ENCODE measurements at regions not wholly inside any gene's neighbourhood (a gene's known extent, or its start where the extent isn't known, plus 50 kb on each side); places are given as distances from the start of the nearest gene placed in this dataset.
A peak's percentile ranks its signal among the peaks of the same experiment; 100 is the strongest.

DNA sequence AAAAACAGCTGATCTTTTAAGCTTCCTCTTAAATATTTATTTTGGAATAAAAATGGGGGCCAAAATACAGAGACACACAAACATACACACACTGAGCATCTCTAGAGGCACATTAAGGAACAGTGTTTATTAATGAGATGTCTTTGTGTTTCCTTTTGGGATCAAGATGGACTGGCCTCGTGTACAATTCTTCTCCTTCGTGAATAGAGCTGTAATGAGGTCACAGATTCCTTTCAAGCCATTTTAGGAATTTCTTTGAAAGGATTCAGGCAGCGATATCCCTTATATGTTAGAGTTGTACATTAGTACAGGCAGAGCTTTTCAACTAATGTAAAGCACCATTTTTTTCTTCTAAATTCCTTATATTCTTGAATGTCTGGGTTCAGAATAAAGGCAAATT lies 295.7 kb downstream of the CHRM3 start:
- no peak for DNase-seq (ENCODE audit: low read depth)

DNA sequence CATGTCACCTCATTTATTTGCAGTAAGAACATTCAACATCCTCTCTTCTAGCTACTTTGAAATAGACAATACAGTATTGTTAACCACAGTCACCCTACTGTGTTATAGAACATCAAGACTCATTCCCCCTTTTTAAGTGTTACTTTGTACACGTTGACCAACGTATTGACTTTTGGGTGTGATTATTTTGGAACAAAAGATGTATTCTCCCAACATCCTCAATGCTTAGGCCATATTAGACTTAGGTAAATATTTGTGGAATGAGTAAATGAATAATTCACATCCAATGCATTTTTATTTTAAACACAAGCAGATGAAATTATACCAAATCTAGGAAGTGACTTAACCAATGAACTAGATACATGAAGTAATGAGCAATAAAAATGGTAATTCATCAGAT lies 296.6 kb downstream of the CHRM3 start:
- DNase-seq (ENCODE audit: low read depth): no peak

DNA sequence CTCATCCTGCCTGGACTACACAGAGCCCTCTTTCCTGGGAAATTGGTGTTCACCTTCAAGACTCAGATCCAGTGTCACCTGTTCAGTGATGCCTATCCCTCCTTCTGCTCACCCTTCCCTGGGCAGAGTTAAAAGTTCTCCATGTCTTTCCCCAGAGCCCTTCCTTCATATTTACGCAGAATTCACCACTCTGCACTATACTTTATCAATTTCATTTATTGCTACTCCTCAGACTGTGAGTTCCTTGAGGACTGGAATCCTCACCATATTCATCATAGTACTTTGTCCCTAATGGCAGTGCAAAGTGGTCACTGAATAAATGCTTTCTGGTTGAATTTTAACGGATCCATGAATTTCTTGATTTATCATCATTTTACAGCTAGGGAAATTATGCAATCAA lies 300.0 kb downstream of the CHRM3 start:
- DNase-seq (ENCODE audit: low read depth): no peak

DNA sequence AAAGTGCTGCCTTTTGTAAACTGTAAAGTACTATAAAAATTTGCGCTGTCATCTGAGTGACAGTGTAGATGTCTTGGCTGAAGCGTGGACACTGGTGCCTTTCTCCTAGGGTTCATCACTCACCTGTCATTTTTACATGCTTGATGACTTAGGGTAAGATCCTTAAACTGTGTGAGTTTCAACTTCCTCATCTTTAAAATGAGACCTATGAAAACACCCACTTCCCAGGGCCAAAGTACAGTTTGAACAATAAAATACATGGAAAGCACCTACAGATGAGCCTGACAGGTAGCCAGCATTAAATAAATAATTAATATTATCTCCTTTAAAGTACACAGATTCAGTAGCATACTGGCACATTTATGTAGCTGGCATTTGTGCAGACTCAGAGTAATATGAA lies 309.9 kb downstream of the CHRM3 start:
- no peak for DNase-seq (ENCODE audit: low read depth)

DNA sequence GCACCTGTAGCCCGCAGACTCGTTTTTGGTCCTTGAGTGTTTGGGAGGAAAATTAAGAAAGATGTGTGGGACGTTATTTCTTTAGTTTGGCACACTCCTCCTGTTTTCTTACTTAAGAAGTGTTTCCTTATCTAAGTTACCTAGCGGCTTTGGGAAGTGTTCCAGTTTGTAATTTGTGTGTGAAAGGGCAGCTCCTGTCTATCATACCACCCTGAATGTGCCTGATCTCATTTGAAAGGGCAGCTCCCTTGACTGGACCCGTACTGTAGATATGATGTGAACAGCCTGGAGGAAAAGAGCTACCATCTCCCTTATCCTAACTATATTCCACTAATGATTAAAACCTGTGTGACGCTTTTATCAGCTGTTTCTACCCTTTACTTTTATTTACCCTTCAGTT lies 314.3 kb downstream of the CHRM3 start:
- DNase-seq (ENCODE audit: low read depth): no peak

DNA sequence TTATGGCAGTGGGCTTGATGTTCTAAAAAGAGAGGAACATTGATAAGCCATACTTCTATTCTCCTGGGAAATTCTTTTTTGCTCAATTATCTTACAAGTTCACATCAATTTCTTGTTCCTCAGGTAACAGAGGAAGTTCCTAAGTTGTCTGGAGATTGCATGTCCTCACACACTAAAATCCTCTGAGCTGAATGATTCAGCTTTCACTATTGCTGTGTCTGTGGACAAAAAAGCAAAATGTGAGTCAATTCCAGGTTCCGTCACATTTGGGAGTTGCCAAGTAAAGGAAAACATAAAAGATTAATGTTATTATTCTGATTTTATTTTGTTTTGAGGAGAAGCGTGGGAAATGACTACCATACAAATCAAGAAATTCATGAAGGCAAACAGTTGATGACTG lies 316.7 kb downstream of the CHRM3 start:
- no peak for DNase-seq (ENCODE audit: low read depth)

DNA sequence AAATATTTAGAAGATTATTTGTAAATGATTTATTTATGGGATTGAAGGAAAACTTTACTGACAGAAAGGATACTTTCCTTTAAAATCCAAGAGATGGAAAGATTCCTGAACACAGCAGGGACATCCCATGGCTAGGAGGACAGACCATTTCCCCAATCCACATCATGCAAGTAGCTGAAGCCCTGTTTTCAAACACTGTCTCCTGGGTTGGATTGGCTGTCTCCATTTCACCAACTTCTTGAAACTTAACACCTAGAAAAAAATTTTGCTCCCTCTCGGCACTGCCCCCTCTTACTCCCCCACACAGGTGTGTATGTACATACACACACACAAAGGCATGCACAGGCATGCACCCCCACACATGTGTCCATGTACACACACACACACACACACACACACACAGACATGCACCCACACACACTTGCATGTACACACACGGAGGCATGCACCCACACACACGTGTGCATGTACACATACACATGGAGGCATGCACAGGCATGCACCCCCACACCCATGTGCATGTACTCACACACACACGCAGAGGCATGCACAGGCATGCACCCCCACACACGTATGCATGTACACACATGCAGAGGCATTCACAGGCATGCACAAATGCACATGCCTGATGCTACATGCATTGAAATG lies 320.0 kb downstream of the CHRM3 start:
- DNase-seq (ENCODE audit: low read depth): no peak

DNA sequence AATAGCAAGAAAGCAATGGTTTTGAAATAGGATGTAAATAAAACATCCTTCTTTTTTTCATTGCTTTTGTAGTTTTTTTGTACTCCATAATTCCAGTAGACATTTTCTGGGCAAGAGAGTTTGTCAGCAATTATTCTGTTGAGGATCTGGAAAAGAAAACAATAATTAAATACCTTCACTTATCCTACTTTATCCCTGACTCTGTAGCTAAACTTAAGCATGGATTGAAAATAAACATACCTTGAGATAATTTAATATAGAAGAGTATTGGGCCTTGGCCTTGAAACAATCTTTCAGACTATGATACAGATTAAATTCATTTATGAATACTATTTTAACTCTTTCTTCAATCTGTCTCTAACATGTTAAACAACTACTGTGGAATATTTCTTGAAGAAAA lies 321.2 kb downstream of the CHRM3 start:
- DNase-seq (ENCODE audit: low read depth): no peak

DNA sequence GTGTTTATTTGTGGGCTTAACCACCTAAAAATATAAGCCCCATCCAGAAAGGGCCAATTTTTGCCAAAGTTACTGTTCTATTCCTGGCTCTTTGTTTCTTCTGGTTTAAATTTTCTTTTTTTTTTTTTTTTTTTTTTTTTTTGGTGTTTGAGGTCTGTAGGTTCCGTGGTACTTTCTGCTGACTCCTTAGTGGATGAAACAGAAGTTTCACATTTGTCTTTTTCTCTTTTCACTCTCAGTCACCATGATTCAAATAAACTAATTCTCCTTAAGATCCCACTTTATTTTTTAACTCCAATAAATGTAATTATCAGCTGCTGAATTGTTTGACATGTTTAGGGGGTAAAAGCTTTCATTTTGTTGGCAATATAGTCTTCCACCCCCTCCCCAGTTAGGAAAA lies 322.3 kb downstream of the CHRM3 start:
- DNase-seq (ENCODE audit: low read depth): no peak

DNA sequence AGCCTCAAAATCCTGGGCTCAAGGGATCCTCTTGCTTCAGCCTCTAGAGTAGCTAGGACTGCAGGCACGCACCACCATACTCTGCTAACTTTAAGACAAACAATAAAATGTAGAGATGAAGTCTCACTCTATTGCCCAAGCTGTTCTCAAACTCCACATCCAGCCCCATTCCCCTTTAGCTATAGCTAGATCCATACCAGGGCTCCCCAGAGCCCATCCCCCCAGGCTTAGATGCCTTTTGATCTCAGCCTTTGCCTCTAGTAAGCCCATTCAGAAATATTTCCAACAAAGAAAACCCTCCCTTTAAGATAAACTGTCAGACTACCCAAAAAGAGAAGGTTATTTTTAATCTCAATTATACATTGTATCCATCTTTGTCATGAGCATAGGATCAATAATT lies 325.4 kb downstream of the CHRM3 start:
- no peak for DNase-seq (ENCODE audit: low read depth)

DNA sequence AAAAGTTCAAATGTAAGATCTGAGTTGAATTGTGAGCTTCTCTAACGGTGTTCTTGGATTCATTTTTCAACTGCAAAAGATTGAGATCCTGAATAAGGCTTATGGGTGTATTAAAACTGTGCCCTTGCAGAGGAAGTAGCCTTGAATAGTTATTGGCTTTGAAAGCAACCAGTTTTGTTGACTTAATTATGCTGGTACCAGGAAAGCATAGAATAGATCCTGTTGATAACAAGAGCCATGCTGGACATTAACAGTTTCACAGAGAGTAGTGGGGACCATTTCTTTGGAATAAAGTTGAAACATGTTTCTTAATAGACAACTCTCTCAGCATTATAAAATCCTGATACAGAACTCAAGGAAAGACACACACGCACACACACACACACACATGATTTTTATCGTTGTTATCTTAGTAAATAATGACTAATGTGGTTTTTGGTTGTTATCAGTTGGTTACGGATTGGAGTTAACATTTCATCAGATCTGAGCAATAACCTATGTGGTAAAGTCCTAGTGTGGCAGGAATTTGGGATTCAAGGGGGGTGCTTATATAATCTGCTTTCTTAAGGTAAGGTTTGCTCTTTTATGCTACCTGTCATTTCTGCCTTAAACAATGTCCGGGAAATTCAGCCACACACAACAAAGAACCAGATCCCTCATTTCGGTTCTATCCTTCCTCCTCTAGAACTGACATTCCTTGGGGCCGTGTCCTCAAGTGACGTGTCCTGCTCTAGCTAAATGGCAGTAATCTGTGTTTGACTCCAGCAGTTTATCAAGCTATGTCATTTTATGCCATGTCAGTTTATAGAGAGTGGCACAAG lies 330.9 kb downstream of the CHRM3 start:
- peak; percentile 2 for DNase-seq (ENCODE audit: low read depth)

DNA sequence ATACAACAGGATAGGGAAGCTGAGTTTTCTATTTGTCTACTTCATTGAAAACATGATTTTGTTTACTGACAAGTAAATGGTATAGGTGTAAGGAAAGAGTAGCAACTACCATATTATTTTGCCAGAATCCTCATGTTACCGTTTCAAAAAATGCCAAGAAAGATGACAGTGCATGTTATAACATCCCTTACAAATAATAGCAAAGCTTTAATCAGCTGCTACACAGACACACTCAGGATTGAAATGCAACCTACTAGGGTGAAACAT lies 331.5 kb downstream of the CHRM3 start:
- DNase-seq (ENCODE audit: low read depth): no peak

DNA sequence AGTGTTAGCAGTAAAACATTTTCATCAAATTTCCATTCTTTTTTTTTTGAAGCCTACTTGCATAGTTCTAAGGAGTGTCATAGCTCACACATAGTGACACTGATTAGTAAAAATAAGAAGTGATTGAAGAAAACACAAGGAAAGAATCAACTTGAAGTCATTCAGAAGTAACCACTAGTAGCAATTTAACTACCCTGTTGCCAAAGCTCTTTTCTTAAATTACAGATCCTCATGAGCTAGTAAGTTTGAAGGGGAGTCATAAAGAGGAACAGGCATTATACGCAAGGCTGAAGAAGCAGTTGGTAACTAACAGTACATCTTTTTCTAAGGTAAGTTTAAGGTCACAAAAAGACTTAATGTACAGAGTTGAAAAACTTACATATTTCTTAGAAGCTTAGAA lies 332.2 kb downstream of the CHRM3 start:
- no peak for DNase-seq (ENCODE audit: low read depth)

DNA sequence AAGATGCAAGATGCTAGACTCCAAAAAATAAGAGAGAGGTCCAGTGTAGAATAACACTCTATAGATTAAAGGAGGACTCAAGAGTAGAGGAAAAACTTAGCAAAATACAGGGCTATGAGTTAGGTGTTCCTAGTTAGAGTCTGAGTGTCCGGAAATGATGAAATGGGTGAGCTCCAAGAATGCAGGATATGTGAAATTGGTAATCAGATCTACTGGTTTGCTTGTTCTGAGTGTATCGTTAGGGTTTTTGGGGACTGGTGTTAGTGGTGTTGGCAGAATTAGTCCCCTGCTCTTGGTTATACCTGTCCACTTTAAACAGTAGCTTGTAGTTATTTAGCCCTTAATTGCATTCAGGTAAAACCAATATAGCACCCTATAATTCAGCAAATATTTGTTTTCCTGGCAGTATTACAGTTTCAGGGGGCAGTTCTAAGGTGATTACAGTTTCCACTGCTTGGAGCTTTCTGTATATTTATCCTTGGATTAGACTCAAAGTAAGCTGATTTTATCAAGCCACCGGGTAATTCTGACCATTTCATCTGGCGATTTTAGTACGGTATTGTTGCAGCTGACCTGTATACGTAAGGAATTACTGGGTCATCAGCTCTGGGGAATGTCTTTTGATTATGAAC lies 332.7 kb downstream of the CHRM3 start:
- DNase-seq (ENCODE audit: low read depth): no peak

DNA sequence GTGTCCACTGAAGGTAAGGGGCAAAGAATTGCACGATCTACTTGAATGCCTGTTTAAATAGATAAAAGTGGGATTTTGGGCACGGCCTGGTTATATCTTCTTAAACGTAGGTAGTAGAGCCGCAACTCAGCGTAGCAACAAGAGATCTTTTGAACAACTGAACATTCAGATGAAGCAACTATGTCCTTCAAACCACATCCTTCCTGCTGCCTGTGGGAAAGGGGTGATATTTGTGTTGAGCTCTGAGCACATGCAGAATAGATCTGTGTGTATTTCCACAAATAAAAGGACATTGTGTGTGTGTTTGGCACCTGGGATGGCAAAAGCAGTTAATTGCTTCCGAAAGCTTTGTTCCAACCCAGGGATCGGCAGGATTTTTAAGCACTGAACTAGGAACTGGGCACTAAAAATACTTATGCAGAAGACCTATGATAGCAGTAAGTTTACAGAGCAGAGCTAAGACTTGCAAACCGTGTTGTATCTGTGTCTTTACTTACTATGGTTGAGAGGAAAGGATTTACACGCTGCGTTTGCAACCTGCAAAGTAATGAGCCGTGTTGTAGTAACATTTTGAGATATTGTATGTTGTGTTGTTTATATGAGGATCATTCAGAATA lies 333.4 kb downstream of the CHRM3 start:
- no peak for DNase-seq (ENCODE audit: low read depth)

DNA sequence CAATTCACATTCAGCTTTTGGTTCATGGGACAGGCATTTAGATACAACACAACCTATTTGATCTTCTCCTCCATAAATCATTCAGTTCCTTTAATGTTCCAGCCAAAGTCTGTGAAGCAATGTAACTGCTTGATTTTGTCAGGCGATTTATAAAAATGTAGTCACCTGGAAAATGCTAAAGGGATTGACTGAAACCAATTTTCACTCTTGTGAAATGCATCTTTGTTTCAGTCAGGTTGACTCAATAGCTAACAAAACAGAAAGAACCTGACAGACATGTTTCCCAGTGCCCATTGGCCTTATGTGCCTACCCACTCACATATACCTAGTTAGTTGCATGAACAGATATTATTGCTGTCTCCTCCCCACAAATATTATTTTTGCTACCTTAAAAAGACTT lies 335.7 kb downstream of the CHRM3 start:
- DNase-seq (ENCODE audit: low read depth): no peak

DNA sequence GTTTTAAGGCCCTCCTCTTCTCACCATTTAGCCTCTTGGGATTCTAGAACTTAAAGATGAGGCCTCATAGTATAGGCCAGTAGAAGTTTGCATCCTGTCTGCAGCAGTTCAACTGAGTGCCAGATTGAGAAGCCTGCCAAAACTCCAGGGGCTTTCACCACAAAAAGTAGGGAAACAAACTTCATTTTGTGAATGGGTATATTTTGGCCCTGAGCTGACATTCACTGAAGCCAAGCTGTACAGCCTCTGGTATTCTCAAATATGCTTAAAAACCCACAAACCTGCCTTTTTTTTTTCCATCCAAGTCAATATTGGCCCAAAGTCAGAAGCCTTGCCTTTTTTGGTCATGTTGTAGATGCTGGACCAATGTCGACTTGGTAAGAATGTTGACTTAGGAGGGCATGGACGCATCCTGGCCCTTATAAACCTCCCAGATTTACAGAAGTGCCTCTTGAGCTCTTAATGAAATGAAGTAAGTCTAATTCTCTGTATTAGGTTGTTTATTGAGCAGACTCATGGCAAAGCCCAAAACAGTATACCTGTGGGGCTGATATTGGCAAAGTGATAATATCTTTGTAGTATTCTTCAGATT lies 337.5 kb downstream of the CHRM3 start:
- DNase-seq (ENCODE audit: low read depth): no peak

DNA sequence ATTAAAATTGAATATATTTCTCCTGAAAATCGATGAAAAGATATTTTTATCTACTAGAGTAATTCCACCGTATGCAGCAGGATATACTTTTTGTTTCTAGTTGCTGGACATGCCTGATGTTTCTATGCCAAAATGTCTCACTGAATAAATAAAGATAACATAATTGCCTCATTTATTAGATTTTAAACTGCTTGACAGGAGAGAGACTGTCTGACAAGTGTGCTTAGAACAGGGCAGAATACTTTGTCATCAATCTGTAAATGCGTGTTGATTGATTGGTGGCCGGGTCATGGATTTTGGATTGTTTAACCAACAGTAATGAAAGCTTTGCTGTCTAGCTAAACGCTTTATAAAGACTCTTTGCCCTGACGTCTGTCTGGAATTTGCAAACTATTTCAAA lies 339.0 kb downstream of the CHRM3 start:
- no peak for DNase-seq (ENCODE audit: low read depth)

DNA sequence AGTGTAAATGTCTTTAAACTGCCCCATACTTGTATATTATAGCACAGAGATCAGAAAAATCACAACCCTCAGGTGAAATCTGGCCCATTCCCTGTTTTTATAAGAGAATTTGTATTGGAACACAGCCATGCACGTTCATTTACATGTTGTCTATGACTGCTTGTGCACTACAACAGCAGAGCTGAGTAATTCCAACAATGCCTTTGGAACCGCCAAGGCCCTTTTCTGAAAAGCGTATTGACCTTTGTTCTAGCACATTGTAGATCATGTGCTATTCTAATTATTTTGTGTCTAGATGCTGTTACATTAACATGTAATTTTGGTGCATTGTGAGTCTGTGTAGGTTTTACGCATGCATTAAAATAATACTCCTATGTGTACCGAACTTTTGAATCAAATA lies 339.6 kb downstream of the CHRM3 start:
- DNase-seq (ENCODE audit: low read depth): no peak

DNA sequence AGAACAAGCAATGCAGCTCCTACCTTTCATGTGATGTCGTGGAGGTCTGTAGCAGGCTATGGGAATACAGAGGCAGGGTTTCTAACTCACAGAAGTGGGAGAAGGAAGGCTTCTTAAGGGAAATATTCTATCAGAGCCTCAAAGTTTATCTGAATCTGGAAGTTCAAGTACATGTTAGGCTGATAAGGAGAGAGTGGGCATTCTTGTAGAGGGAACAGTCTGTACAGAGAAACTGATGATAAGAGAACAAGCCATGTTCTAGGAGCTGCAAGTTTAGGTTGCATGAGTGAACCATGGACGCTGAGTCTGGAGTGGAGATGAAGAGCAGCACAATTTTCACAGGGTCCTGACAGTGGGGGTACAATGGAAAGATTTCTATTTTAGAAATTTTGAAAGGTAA lies 344.0 kb downstream of the CHRM3 start:
- DNase-seq (ENCODE audit: low read depth): no peak

DNA sequence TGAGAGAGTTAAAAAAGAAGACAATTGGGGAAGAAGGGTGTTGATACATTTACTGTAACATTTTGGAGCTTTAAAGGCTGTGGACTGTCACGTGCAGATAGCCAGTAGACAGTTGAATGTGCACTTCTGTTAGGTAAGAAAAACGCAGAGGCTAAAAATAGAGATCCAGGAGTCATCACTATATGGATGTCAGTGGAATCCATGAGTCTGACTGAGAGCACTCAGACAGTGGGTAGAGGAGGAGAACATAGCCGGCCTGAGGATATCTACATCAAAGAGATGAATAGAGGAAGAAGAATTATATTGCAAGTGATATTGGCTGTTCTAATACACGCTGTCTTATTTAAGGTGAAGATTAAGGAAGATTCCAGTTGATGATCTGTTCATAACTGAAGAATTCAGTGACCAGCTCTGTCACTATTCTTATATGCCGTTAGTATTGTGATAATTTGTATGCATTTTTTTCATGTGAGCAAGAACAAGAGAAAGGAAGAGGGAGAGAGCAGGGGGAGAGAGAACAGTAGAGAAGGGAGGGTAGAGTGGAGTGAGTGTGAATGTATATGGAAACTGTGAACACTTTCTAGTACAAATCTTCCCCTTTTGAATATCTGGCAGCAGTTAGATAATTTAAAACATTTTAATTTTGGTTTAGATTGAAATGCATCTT lies 344.8 kb downstream of the CHRM3 start:
- no peak for DNase-seq (ENCODE audit: low read depth)

DNA sequence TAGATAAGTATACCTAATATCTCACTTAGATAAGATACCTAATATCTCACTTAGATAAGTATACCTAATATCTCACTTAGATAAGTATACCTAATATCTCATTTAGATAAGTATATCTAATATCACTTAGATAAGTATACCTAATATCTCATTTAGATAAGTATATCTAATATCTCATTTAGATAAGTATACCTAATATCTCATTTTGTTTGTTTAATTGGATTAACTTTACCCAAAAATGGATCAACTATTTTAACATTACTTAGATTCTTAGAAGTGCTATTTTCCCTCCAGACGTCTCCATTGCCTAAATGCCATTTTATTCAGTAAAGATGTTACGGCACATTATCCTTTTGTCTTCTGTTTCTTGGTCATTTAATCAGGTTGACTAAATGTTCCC lies 346.4 kb downstream of the CHRM3 start:
- DNase-seq (ENCODE audit: low read depth): no peak

Data from amniotic epithelial cell (primary cell).